ENCODE measurements at regions not wholly inside any gene's neighbourhood (a gene's known extent, or its start where the extent isn't known, plus 50 kb on each side); places are given as distances from the start of the nearest gene placed in this dataset.

GRCh38 chr15:34644851-34645250 lies 61.4 kb upstream of the GOLGA8B start:
- Histone ChIP-seq H3K4me1 (ENCODE audit: control insufficient read depth in 2 of 2, insufficient read depth in 2 of 2, low read length in 2 of 2) (no peaks in the 10 kb centered on the region), H4K20me1 (ENCODE audit: control insufficient read depth, insufficient read depth, low read length, poor library complexity, severe bottlenecking) (no peaks in the 10 kb centered on the region), H3K9ac (ENCODE audit: low read length) (no peak overlapping the region), H3K36me3 (replicated peaks in 1 of 2; ENCODE audit: control extremely low read depth in 1 of 2, control insufficient read depth in 1 of 2, extremely low read depth in 1 of 2, insufficient read depth in 2 of 2, low read length in 1 of 2) (no peaks in the 10 kb centered on the region), H3K4me3 (ENCODE audit: control extremely low read depth in 1 of 5, extremely low read depth in 1 of 5, insufficient read depth in 1 of 5, low read depth in 2 of 5, low read length in 4 of 5) (no peak overlapping the region), H3K27ac (ENCODE audit: low read length in 2 of 2) (no peak overlapping the region), H3K4me2 (replicated peaks; ENCODE audit: low read depth, low read length, poor library complexity, severe bottlenecking) (no peak overlapping the region), H3K9me3 (ENCODE audit: control extremely low read depth in 1 of 3, control insufficient read depth in 2 of 3, insufficient read depth in 1 of 3, low read length in 2 of 3) (no peaks in the 10 kb centered on the region), H2AFZ (ENCODE audit: insufficient read depth, low read depth, low read length, poor library complexity, severe bottlenecking) (no peak overlapping the region), H3K79me2 (ENCODE audit: control insufficient read depth, insufficient read depth, low read length) (no peaks in the 10 kb centered on the region), H3K27me3 (replicated peaks in 1 of 4; ENCODE audit: control extremely low read depth in 1 of 4, control insufficient read depth in 3 of 4, insufficient read depth in 4 of 4, low read length in 3 of 4) (peaks cover 0 to 3% (median 1%) of the 10 kb centered on the region in 4 experiments)
- DNase-seq (no peak), ATAC-seq (ENCODE audit: low read depth) (no peak)
- H3K27ac Mint-ChIP-seq, result no peak overlapping the region
- WGBS (ENCODE audit: insufficient coverage), result 50% methylated on average over 1 of the region's 4 CpGs
- H3K4me1 Mint-ChIP-seq, result no peaks in the 10 kb centered on the region
- H3K4me3 Mint-ChIP-seq, result no peak overlapping the region
- CTCF ChIA-PET, result no interaction called here
- H3K9me3 Mint-ChIP-seq (ENCODE audit: insufficient read depth), result no peaks in the 10 kb centered on the region
- POLR2A ChIA-PET, result no interaction called here
- TF ChIP-seq EZH2 (IDR thresholded peaks at IDR 0.05; ENCODE audit: borderline replicate concordance, insufficient read depth, low read depth, low read length, poor library complexity, severe bottlenecking), result no peak
- intact Hi-C loops (cut with micrococcal nuclease), result no loop called here
- H3K27me3 Mint-ChIP-seq, result peaks cover 20% of the 10 kb centered on the region

GRCh38 chr15:34644061-34644460 lies 60.6 kb upstream of the GOLGA8B start:
- TF ChIP-seq, protein P1, sequence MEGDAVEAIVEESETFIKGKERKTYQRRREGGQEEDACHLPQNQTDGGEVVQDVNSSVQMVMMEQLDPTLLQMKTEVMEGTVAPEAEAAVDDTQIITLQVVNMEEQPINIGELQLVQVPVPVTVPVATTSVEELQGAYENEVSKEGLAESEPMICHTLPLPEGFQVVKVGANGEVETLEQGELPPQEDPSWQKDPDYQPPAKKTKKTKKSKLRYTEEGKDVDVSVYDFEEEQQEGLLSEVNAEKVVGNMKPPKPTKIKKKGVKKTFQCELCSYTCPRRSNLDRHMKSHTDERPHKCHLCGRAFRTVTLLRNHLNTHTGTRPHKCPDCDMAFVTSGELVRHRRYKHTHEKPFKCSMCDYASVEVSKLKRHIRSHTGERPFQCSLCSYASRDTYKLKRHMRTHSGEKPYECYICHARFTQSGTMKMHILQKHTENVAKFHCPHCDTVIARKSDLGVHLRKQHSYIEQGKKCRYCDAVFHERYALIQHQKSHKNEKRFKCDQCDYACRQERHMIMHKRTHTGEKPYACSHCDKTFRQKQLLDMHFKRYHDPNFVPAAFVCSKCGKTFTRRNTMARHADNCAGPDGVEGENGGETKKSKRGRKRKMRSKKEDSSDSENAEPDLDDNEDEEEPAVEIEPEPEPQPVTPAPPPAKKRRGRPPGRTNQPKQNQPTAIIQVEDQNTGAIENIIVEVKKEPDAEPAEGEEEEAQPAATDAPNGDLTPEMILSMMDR (IDR thresholded peaks at IDR 0.05), result no peak
- TF ChIP-seq EZH2 (IDR thresholded peaks at IDR 0.05; ENCODE audit: borderline replicate concordance, insufficient read depth, low read depth, low read length, poor library complexity, severe bottlenecking), result no peak
- ChIA-PET CTCF (no interaction called here), POLR2A (no interaction called here)
- Histone ChIP-seq H3K4me3 (ENCODE audit: control extremely low read depth in 1 of 5, extremely low read depth in 1 of 5, insufficient read depth in 1 of 5, low read depth in 2 of 5, low read length in 4 of 5) (no peak overlapping the region), H3K27ac (ENCODE audit: low read length in 2 of 2) (no peak overlapping the region), H3K4me2 (replicated peaks; ENCODE audit: low read depth, low read length, poor library complexity, severe bottlenecking) (no peak overlapping the region), H3K4me1 (ENCODE audit: control insufficient read depth in 2 of 2, insufficient read depth in 2 of 2, low read length in 2 of 2) (no peaks in the 10 kb centered on the region), H4K20me1 (ENCODE audit: control insufficient read depth, insufficient read depth, low read length, poor library complexity, severe bottlenecking) (no peaks in the 10 kb centered on the region), H2AFZ (ENCODE audit: insufficient read depth, low read depth, low read length, poor library complexity, severe bottlenecking) (no peak overlapping the region), H3K36me3 (replicated peaks in 1 of 2; ENCODE audit: control extremely low read depth in 1 of 2, control insufficient read depth in 1 of 2, extremely low read depth in 1 of 2, insufficient read depth in 2 of 2, low read length in 1 of 2) (no peaks in the 10 kb centered on the region), H3K79me2 (ENCODE audit: control insufficient read depth, insufficient read depth, low read length) (no peaks in the 10 kb centered on the region), H3K9ac (ENCODE audit: low read length) (no peak overlapping the region), H3K27me3 (replicated peaks in 1 of 4; ENCODE audit: control extremely low read depth in 1 of 4, control insufficient read depth in 3 of 4, insufficient read depth in 4 of 4, low read length in 3 of 4) (peaks cover 0 to 3% (median 1%) of the 10 kb centered on the region in 4 experiments), H3K9me3 (ENCODE audit: control extremely low read depth in 1 of 3, control insufficient read depth in 2 of 3, insufficient read depth in 1 of 3, low read length in 2 of 3) (no peaks in the 10 kb centered on the region)
- Mint-ChIP-seq H3K27ac (no peak overlapping the region), H3K4me1 (no peaks in the 10 kb centered on the region), H3K9me3 (ENCODE audit: insufficient read depth) (no peaks in the 10 kb centered on the region), H3K4me3 (no peak overlapping the region), H3K27me3 (peaks cover 20% of the 10 kb centered on the region)
- intact Hi-C loops (cut with micrococcal nuclease), result no loop called here
- WGBS (ENCODE audit: insufficient coverage), result 67% methylated on average over 1 of the region's 1 CpG
- ATAC-seq (ENCODE audit: low read depth) (no peak), DNase-seq (no peak)

All from B cell (primary cell).